Activated T-cell treated with anti-CD3 and anti-CD28 coated beads, Interleukin-2, amount 50 U/mL, for 72 hours (primary cell): ENCODE measurements at regions not wholly inside any gene's neighbourhood (a gene's known extent, or its start where the extent isn't known, plus 50 kb on each side); places are given as distances from the start of the nearest gene placed in this dataset.

Experiments used
- ATAC-seq, 2 donors: fragments of 150-1000 bp; cut with Tn5 transposase; replicated peaks in 1 of 2; 2 replicates each; pipeline ENCODE4 v1.10.0; 2021; ENCODE audit warnings: moderate library complexity in 2 of 2, mild to moderate bottlenecking in 1 of 2
- DNase-seq, 2 donors: peaks; one replicate each; pipeline ENCODE4 v3.0.0; 2021 to 2022; ENCODE audit warnings: mixed read lengths in 1 of 2
- H3K27ac Mint-ChIP-seq: one replicate; pipeline ENCODE4 v1.8.0; 2022; ENCODE audit warnings: mild to moderate bottlenecking, moderate library complexity, mixed read lengths
- H3K27me3 Mint-ChIP-seq: one replicate; pipeline ENCODE4 v1.8.0; 2022; ENCODE audit warnings: low read depth, mixed read lengths
- H3K36me3 Mint-ChIP-seq, 2 donors: one replicate each; pipeline ENCODE4 v1.8.0; 2022; ENCODE audit warnings: mixed read lengths in 2 of 2, mild to moderate bottlenecking in 1 of 2; ENCODE audit not compliant: insufficient read depth in 2 of 2
- H3K4me1 Mint-ChIP-seq: one replicate; pipeline ENCODE4 v1.8.0; 2022; ENCODE audit warnings: low read depth, mixed read lengths
- H3K4me3 Mint-ChIP-seq, 2 donors: one replicate each; pipeline ENCODE4 v1.8.0; 2022; ENCODE audit warnings: mild to moderate bottlenecking in 2 of 2, mixed read lengths in 2 of 2, moderate library complexity in 2 of 2
- H3K9me3 Mint-ChIP-seq, 2 donors: one replicate each; pipeline ENCODE4 v1.8.0; 2022; ENCODE audit warnings: mixed read lengths in 2 of 2

GRCh38 chr6:169069356-169069755, 184.3 kb downstream of the THBS2 start:
- ATAC-seq, result no peak
- no peaks in the 10 kb centered on the region for H3K9me3 Mint-ChIP-seq
- no peaks in the 10 kb centered on the region for H3K27me3 Mint-ChIP-seq
- DNase-seq, result no peak
- no peak overlapping the region for H3K4me3 Mint-ChIP-seq
- H3K36me3 Mint-ChIP-seq, result peaks cover 0 to 1% of the 10 kb centered on the region in 2 donors
- no peaks in the 10 kb centered on the region for H3K4me1 Mint-ChIP-seq
- H3K27ac Mint-ChIP-seq, result no peak overlapping the region

GRCh38 chr6:169064194-169064593, 189.5 kb downstream of the THBS2 start:
- DNase-seq, result no peak
- H3K4me3 Mint-ChIP-seq, result no peak overlapping the region
- H3K27me3 Mint-ChIP-seq, result no peaks in the 10 kb centered on the region
- peaks cover 0 to 2% of the 10 kb centered on the region in 2 donors for H3K36me3 Mint-ChIP-seq
- H3K4me1 Mint-ChIP-seq, result no peaks in the 10 kb centered on the region
- peaks cover 0 to 2% of the 10 kb centered on the region in 2 donors for H3K9me3 Mint-ChIP-seq
- no peak overlapping the region for H3K27ac Mint-ChIP-seq
- no peak for ATAC-seq

GRCh38 chr6:169062272-169062671, 191.4 kb downstream of the THBS2 start:
- DNase-seq (no peak), ATAC-seq (no peak)
- H3K27ac Mint-ChIP-seq, result no peak overlapping the region
- peaks cover 0 to 2% of the 10 kb centered on the region in 2 donors for H3K9me3 Mint-ChIP-seq
- H3K4me3 Mint-ChIP-seq, result no peak overlapping the region
- no peaks in the 10 kb centered on the region for H3K27me3 Mint-ChIP-seq
- no peaks in the 10 kb centered on the region for H3K4me1 Mint-ChIP-seq
- H3K36me3 Mint-ChIP-seq, result peaks cover 0 to 2% of the 10 kb centered on the region in 2 donors

- Mint-ChIP-seq H3K4me3 (no peak overlapping the region), H3K27ac (no peak overlapping the region), H3K36me3 (peaks cover 0 to 2% of the 10 kb centered on the region in 2 donors), H3K9me3 (peaks cover 1 to 2% of the 10 kb centered on the region in 2 donors), H3K4me1 (no peaks in the 10 kb centered on the region), H3K27me3 (no peaks in the 10 kb centered on the region)
- DNase-seq (no peak), ATAC-seq (no peak)
Measured at GRCh38 chr6:169058634-169059033, 195.0 kb downstream of the THBS2 start.

GRCh38 chr6:169052462-169052861, 201.2 kb downstream of the THBS2 start:
- H3K27me3 Mint-ChIP-seq, result peaks cover 10% of the 10 kb centered on the region
- ATAC-seq, result no peak
- no peak overlapping the region for H3K27ac Mint-ChIP-seq
- no peak for DNase-seq
- H3K9me3 Mint-ChIP-seq, result peaks cover 0 to 1% of the 10 kb centered on the region in 2 donors
- H3K4me1 Mint-ChIP-seq, result no peaks in the 10 kb centered on the region
- H3K4me3 Mint-ChIP-seq, result no peak overlapping the region
- no peaks in the 10 kb centered on the region for H3K36me3 Mint-ChIP-seq

- H3K9me3 Mint-ChIP-seq, result peaks cover 0 to under 1% of the 10 kb centered on the region in 2 donors
- no peaks in the 10 kb centered on the region for H3K36me3 Mint-ChIP-seq
- no peak overlapping the region for H3K27ac Mint-ChIP-seq
- DNase-seq (no peak), ATAC-seq (no peak)
- no peaks in the 10 kb centered on the region for H3K4me1 Mint-ChIP-seq
- H3K4me3 Mint-ChIP-seq, result no peak overlapping the region
- H3K27me3 Mint-ChIP-seq, result peaks cover 10% of the 10 kb centered on the region
Measured at GRCh38 chr6:169051371-169051770, 202.3 kb downstream of the THBS2 start.

GRCh38 chr6:169048865-169049205, 204.8 kb downstream of the THBS2 start:
- H3K9me3 Mint-ChIP-seq, result no peaks in the 10 kb centered on the region
- no peak overlapping the region for H3K27ac Mint-ChIP-seq

GRCh38 chr6:169048185-169048864, 205.3 kb downstream of the THBS2 start:
- no peak for DNase-seq
- no peaks in the 10 kb centered on the region for H3K9me3 Mint-ChIP-seq
- no peaks in the 10 kb centered on the region for H3K4me1 Mint-ChIP-seq
- peaks cover 10% of the 10 kb centered on the region for H3K27me3 Mint-ChIP-seq
- H3K27ac Mint-ChIP-seq, result no peak overlapping the region
- ATAC-seq, result no peak
- no peaks in the 10 kb centered on the region for H3K36me3 Mint-ChIP-seq
- no peak overlapping the region for H3K4me3 Mint-ChIP-seq

More at GRCh38 chr6:169048865-169049205, 204.8 kb downstream of the THBS2 start:
- Mint-ChIP-seq H3K36me3 (no peaks in the 10 kb centered on the region), H3K4me1 (no peaks in the 10 kb centered on the region), H3K4me3 (no peak overlapping the region), H3K27me3 (peaks cover 10% of the 10 kb centered on the region)
- DNase-seq (no peak), ATAC-seq (no peak)

- peaks cover 10% of the 10 kb centered on the region for H3K27me3 Mint-ChIP-seq
- no peaks in the 10 kb centered on the region for H3K4me1 Mint-ChIP-seq
- H3K36me3 Mint-ChIP-seq, result no peaks in the 10 kb centered on the region
- DNase-seq (no peak), ATAC-seq (no peak)
- H3K27ac Mint-ChIP-seq, result no peak overlapping the region
- H3K4me3 Mint-ChIP-seq, result no peak overlapping the region
- no peaks in the 10 kb centered on the region for H3K9me3 Mint-ChIP-seq
Measured at GRCh38 chr6:169047345-169047744, 206.3 kb downstream of the THBS2 start.

- DNase-seq (no peak), ATAC-seq (no peak)
- Mint-ChIP-seq H3K27ac (no peak overlapping the region), H3K36me3 (no peaks in the 10 kb centered on the region), H3K9me3 (no peaks in the 10 kb centered on the region), H3K27me3 (peaks cover 6% of the 10 kb centered on the region), H3K4me1 (no peaks in the 10 kb centered on the region), H3K4me3 (no peak overlapping the region)
Measured at GRCh38 chr6:169046483-169047192, 207.0 kb downstream of the THBS2 start.

- DNase-seq (no peak), ATAC-seq (no peak)
- Mint-ChIP-seq H3K27ac (no peak overlapping the region), H3K4me1 (no peaks in the 10 kb centered on the region), H3K9me3 (no peaks in the 10 kb centered on the region), H3K36me3 (no peaks in the 10 kb centered on the region), H3K4me3 (no peak overlapping the region), H3K27me3 (peaks cover under 1% of the 10 kb centered on the region)
Measured at GRCh38 chr6:169046021-169046420, 207.6 kb downstream of the THBS2 start.

GRCh38 chr6:169045486-169045885, 208.2 kb downstream of the THBS2 start:
- no peak for ATAC-seq
- H3K4me1 Mint-ChIP-seq, result no peaks in the 10 kb centered on the region

GRCh38 chr6:169044381-169045230, 209.0 kb downstream of the THBS2 start:
- H3K27ac Mint-ChIP-seq, result no peak overlapping the region
- no peaks in the 10 kb centered on the region for H3K36me3 Mint-ChIP-seq
- no peaks in the 10 kb centered on the region for H3K9me3 Mint-ChIP-seq
- ATAC-seq (no peak), DNase-seq (no peak)
- no peaks in the 10 kb centered on the region for H3K4me1 Mint-ChIP-seq
- H3K27me3 Mint-ChIP-seq, result no peaks in the 10 kb centered on the region
- no peak overlapping the region for H3K4me3 Mint-ChIP-seq

More at GRCh38 chr6:169045486-169045885, 208.2 kb downstream of the THBS2 start:
- Mint-ChIP-seq H3K27me3 (no peaks in the 10 kb centered on the region), H3K36me3 (no peaks in the 10 kb centered on the region), H3K27ac (no peak overlapping the region), H3K9me3 (no peaks in the 10 kb centered on the region), H3K4me3 (no peak overlapping the region)
- no peak for DNase-seq
